GM19025 (cell line): ENCODE measurements at regions not wholly inside any gene's neighbourhood (a gene's known extent, or its start where the extent isn't known, plus 50 kb on each side); places are given as distances from the start of the nearest gene placed in this dataset.
"Not testable (repeated sequence)": the region's sequence is repeated elsewhere in the genome, so short reads cannot be mapped to it uniquely, and the experiment has no call there.

Experiments
- ATAC-seq: cut with Tn5 transposase; IDR thresholded peaks from one replicate; pipeline ENCODE4 v1.9.1; 2021; ENCODE audit warnings: mild to moderate bottlenecking, low read depth, moderate library complexity; ENCODE audit not compliant: unreplicated experiment

- ATAC-seq = no peak
These were observed 132.3 kb downstream of the ADCYAP1 start for GRCh38 chr18:1036926-1037325.

- no peak for ATAC-seq
These were observed 133.1 kb downstream of the ADCYAP1 start for GRCh38 chr18:1037776-1038175.

- no peak for ATAC-seq
These were observed 134.8 kb downstream of the ADCYAP1 start for GRCh38 chr18:1039421-1039820.

DNA sequence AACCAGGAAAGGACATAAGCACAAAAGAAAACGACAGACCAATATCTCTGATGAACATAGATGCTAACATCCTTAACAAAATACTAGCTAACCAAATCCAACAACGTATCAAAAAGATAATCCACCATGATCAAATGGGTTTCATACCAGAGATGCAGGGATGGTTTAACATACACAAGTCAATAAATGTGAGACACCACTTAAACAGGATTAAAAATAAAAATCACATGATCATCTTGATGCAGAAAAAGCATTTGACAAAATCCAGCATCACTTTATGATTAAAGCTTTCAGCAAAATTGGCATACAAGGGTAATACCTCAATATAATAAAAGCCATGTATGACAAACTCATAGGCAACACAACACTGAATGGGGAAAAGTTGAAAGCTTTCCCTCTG lies 138.4 kb downstream of the ADCYAP1 start:
- not testable (repeated sequence) for ATAC-seq

GRCh38 chr18:1045658-1046057 lies 141.0 kb downstream of the ADCYAP1 start:
- no peak for ATAC-seq

DNA sequence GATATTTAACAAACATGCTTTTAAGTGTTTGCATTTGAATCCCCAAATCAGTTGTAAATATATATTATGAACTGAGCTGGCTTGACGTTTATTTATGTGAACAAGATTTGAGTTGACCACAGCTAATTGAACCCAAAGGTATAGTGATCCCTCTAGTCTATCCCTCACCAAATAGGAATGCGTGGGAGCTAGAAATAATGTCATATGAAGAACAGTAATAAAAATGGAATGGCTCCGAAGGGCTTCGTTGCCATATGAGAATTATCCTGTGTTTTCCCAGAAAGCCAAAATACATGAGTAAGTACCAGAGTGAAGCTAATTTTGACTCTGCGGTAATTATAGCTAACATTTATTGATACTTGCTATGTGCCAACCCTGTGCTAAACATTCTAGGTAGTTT lies 142.7 kb downstream of the ADCYAP1 start:
- no peak for ATAC-seq

DNA sequence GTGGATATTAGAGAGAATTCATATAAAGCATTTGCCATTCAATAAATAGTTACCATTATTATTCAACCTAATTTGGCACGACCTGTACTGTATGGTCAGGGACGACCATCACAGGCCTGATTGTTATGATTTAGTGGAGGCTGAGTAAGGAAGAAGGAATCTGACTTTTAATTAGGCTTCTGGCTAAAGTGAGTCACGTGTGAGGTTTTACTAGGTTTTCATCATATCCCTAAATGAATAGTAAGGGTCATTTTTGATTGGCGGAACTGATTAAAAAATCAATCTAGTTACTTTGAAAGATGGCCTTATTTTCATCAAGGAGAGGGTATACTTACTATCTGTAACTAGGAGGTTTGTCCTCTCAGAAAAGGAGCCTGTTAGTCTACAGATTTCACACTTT lies 143.4 kb downstream of the ADCYAP1 start:
- no peak for ATAC-seq

DNA sequence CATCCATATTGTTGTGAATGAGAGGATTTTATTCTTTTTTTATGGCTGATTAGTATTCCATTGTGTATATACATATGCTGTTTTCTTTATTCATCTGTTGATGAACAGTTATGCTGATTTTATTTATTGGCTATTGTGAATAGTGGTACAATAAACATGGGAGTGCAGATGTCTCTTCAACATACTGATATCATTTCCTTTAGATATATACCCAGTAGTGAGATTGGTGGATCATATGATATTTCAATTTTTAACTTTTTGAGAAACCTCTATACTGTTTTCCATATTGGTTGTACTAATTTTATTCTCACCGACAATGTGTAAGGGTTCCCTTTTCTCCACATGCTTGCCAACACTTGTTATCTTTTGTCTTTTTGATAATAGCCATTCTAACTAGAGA lies 144.5 kb downstream of the ADCYAP1 start:
- no peak for ATAC-seq

- no peak for ATAC-seq
These were observed 145.5 kb downstream of the ADCYAP1 start for GRCh38 chr18:1050012-1050657.

DNA sequence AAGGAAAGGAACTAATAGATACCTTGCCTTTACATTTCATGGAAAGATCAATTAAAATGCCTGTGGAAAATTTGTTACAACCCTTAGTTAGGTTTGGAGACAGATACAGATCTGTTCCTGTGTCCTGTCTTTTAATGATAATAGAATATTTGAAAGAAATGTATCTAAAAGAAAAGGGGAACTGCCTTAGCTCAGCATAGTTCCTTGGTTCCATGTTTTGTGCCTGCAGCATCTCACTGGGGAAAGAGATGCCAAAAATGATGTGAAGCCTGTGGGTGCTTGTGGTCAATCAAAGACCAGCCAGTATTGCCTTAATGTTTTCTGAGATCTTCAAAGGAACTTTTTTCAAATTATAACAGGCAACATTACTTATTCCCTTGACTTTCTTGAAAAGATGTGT lies 147.6 kb downstream of the ADCYAP1 start:
- ATAC-seq = no peak

DNA sequence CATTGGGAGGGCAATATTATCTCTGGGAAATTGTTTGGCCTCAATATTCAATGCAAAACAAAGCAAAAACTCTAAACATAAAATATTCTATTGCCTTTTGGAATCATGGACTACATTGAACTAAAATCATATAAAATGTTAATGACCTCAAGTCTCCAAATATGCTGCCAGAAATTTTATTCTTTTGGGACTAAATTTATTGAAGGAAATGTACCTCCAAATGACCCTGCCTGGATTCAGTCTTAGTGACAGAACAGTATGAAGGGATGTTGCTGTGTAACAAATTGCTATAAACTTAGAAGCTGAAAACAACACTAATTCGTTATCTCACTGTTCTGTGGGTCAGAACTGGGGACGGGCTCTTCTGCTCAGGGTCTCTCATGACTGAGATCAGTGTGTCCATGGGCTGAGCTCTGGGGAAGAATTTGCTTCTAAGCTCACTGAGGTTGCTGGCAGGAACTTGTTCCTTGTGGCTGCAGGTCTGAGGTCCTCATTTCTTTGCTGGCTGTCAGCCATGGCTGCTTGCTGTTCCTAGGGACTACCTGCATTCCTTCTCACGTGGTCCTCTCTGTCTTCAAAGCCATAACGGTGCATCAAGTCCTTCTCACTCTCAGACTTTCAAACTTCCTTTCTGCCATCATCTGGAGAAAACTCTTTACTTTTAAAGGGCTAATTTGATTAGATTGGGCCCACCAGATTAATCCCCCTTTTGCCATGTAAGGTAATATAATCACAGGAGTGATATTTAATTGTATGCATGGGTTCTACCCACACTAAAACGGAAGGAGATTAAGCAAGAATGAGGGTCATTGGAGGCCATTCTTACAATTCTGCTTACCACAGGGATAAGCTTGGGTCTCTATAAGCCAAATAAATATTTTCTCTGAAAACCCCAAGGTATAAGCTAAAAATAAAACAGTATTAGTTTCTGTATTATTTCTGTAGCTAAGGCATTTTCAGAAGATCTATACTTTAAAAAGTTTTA lies 149.0 kb downstream of the ADCYAP1 start:
- no peak for ATAC-seq

GRCh38 chr18:1056404-1056803 lies 151.7 kb downstream of the ADCYAP1 start:
- no peak for ATAC-seq

GRCh38 chr18:1057367-1057766 lies 152.7 kb downstream of the ADCYAP1 start:
- no peak for ATAC-seq

DNA sequence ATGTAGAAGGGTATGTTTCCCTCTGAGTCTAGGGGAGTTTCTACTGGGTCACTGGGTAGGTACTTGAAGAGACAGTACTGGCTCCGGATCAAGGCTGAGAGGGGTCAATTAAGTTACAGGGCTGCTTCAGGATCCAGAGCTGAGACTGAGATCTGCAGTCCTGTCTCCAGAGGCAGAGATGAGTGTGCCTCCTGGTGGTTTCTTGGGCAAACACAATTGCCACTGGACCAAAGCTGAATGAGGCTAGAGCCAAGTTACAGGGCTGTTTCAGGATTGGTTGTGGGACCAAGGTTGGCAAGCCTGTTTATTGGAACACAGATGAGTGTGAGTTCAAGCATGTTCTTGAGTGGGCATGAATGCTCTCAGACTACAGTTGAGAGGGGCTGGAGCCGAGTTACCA lies 157.9 kb downstream of the ADCYAP1 start:
- no peak for ATAC-seq

DNA sequence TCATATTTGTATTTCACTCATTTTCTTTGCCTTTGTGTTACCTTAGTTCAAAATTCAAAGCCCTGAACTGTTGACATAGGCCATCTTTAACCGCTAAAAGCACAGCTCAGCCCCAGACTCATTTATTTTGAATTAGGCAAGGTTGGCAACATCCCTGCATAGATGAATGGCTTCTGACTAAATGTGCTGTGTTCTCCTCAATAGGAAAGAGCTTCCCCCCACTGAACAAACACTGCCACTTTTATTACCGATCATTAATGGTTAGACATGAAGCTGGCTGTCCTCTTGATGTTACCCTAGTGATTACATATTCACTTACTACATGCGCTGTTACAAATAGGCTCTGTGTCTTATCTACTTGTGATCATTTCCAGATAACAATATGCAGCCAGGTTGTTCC lies 170.7 kb downstream of the ADCYAP1 start:
- no peak for ATAC-seq

- no peak for ATAC-seq
These were observed 171.2 kb downstream of the ADCYAP1 start for GRCh38 chr18:1075876-1076275.

GRCh38 chr18:1078301-1078700 lies 173.6 kb downstream of the ADCYAP1 start:
- no peak for ATAC-seq

DNA sequence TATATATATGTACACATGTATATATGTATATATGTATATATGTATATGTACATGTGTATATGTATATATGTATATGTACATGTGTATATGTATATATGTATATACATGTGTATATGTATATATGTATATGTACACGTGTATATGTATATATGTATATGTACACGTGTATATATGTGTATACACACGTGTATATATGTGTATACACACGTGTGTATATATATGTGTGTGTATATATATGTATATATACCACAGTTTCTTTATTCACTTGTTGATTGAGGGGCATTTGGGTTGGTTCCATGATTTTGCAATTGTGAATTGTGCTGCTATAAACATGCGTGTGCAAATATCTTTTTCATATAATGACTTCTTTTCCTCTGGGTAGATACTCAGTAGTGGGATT lies 179.0 kb downstream of the ADCYAP1 start:
- ATAC-seq = not testable (repeated sequence)

DNA sequence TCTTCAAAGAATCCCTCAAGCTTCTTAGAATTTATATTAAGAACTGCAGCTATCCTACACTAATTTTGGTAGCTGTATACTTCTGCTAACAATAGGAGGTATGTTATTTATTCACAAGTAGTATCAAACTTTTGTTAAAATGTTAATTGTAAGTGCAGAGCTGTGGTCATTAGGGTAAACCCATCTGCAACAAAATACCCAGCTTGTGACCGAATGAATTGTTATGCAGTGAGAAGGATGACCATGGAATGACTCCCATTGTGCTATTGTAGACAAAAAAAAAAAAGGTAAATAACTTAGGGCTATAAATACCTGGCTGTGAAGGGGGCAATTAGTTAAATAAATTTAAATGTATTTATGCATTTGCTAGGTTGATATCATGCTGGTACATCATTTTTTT lies 186.1 kb downstream of the ADCYAP1 start:
- no peak for ATAC-seq

GRCh38 chr18:1092228-1092627 lies 187.6 kb downstream of the ADCYAP1 start:
- no peak for ATAC-seq

- ATAC-seq = no peak
These were observed 189.7 kb downstream of the ADCYAP1 start for GRCh38 chr18:1094409-1094808.
